RWPE2 (cell line): ENCODE measurements at regions not wholly inside any gene's neighbourhood (a gene's known extent, or its start where the extent isn't known, plus 50 kb on each side); places are given as distances from the start of the nearest gene placed in this dataset.

Experiments
- ATAC-seq: fragments of 200-7000 bp; cut with Tn5 transposase; 3 replicates; pipeline ENCODE4 v1.9.1; 2021; ENCODE audit warnings: low read depth
- DNase-seq: peaks from one replicate; pipeline ENCODE4 v3.0.0-alpha.2; 2020; ENCODE audit warnings: low spot score
- H3K27ac ChIP-seq: fragments of 450-650 bp; 2 replicates; pipeline ENCODE4 v1.5.1; 2017; ENCODE audit warnings: mild to moderate bottlenecking; ENCODE audit not compliant: poor library complexity, severe bottlenecking
- H3K27me3 ChIP-seq: fragments of 250-450 bp; sonication (Bioruptor Pico); 2 replicates; pipeline ENCODE4 v1.5.1; 2021; ENCODE audit warnings: mild to moderate bottlenecking, moderate library complexity; ENCODE audit not compliant: insufficient read depth, poor library complexity, severe bottlenecking
- H3K36me3 ChIP-seq: fragments of 250-450 bp; sonication (Bioruptor Pico); 2 replicates; pipeline ENCODE4 v1.5.1; 2020; ENCODE audit warnings: low read depth, mild to moderate bottlenecking, moderate library complexity
- H3K4me1 ChIP-seq: fragments of 250-450 bp; sonication (Bioruptor Pico); 2 replicates; pipeline ENCODE4 v1.5.1; 2021; ENCODE audit warnings: mild to moderate bottlenecking, moderate library complexity; ENCODE audit not compliant: insufficient read depth, poor library complexity, severe bottlenecking
- H3K4me3 ChIP-seq: fragments of 250-450 bp; sonication (Bioruptor Pico); 2 replicates; pipeline ENCODE4 v1.5.1; 2021; ENCODE audit warnings: mild to moderate bottlenecking, moderate library complexity; ENCODE audit not compliant: severe bottlenecking
- H3K9me3 ChIP-seq: fragments of 250-450 bp; sonication (Bioruptor Pico); 2 replicates; pipeline ENCODE4 v1.5.1; 2021; ENCODE audit warnings: mild to moderate bottlenecking, moderate library complexity; ENCODE audit not compliant: severe bottlenecking
- TF ChIP-seq, protein P1 (sequence below): fragments of 450-650 bp; IDR thresholded peaks from one replicate; pipeline ENCODE4 v1.5.1; 2017; ENCODE audit warnings: mild to moderate bottlenecking, moderate library complexity; ENCODE audit not compliant: poor library complexity, severe bottlenecking

GRCh38 chr13:65562305-65562704, 1667.8 kb downstream of the PCDH9 start:
- Histone ChIP-seq H3K4me3 (no peak overlapping the region), H3K36me3 (no peaks in the 10 kb centered on the region), H3K9me3 (no peaks in the 10 kb centered on the region), H3K27me3 (no peaks in the 10 kb centered on the region), H3K4me1 (no peaks in the 10 kb centered on the region), H3K27ac (no peak overlapping the region)
- DNase-seq: no peak
- TF ChIP-seq, protein P1, sequence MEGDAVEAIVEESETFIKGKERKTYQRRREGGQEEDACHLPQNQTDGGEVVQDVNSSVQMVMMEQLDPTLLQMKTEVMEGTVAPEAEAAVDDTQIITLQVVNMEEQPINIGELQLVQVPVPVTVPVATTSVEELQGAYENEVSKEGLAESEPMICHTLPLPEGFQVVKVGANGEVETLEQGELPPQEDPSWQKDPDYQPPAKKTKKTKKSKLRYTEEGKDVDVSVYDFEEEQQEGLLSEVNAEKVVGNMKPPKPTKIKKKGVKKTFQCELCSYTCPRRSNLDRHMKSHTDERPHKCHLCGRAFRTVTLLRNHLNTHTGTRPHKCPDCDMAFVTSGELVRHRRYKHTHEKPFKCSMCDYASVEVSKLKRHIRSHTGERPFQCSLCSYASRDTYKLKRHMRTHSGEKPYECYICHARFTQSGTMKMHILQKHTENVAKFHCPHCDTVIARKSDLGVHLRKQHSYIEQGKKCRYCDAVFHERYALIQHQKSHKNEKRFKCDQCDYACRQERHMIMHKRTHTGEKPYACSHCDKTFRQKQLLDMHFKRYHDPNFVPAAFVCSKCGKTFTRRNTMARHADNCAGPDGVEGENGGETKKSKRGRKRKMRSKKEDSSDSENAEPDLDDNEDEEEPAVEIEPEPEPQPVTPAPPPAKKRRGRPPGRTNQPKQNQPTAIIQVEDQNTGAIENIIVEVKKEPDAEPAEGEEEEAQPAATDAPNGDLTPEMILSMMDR: no peak
- ATAC-seq: no peak

- no peaks in the 10 kb centered on the region for H3K4me1 ChIP-seq
- H3K27ac ChIP-seq: no peak overlapping the region
- DNase-seq: no peak
- H3K4me3 ChIP-seq: no peak overlapping the region
- no peak for ATAC-seq
- TF ChIP-seq, protein P1: no peak
- H3K36me3 ChIP-seq: no peaks in the 10 kb centered on the region
- no peaks in the 10 kb centered on the region for H3K27me3 ChIP-seq
- H3K9me3 ChIP-seq: no peaks in the 10 kb centered on the region
These were observed 1669.2 kb downstream of the PCDH9 start for GRCh38 chr13:65560936-65561335.

DNA sequence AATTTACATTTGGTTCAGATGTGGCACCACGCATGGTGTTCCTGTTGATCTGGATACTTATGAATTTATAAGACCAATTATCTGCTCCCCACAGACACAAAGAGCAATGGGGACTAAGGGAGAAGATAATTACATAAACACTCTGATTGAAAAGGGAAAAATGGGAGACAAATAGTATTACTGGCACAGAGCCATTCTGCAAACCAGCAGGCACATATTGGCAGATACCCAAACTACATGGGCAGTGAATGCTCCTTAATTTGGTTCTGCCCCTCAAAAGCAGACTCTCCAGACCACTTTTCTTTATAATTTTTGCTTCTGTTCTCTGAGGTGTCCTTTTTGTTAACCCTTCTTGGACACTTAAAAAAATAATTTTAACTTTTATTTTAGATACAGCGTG, 1674.2 kb downstream of the PCDH9 start:
- no peaks in the 10 kb centered on the region for H3K9me3 ChIP-seq
- H3K4me1 ChIP-seq: no peaks in the 10 kb centered on the region
- no peaks in the 10 kb centered on the region for H3K36me3 ChIP-seq
- H3K4me3 ChIP-seq: no peak overlapping the region
- no peak overlapping the region for H3K27ac ChIP-seq
- no peak for DNase-seq
- ATAC-seq: no peak
- TF ChIP-seq, protein P1: no peak
- H3K27me3 ChIP-seq: no peaks in the 10 kb centered on the region

DNA sequence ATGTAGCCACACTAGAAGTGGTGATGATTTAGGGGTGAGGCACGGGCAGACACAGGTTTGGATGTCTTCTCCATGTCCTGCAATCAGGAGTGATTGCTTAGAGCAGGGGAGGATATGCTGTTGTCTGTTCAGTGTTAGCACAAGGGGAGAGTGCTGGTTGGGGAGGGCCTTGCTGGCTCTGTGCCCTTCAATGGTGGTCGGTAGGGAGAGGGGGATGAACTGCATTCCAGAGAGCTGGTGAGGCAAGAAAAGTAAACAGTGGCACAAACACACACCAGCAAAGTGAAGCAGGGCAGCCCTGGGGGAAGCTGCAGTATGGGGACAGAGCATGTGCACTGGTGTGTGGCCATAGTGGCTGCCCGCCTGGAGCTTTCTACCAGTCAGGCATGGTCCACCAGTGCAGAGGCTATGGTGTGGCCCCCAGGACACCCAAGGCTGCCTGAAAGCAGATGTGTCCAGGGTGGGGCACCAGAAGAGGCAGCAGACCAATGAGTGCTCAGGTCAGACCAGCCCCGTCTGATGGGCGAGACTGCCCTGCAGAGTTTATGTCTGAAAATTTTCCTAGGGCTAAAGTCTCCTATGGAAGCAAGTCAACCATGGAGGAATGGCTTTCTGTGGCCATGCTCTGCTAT, 1676.9 kb downstream of the PCDH9 start:
- Histone ChIP-seq H3K4me1 (no peaks in the 10 kb centered on the region), H3K9me3 (no peaks in the 10 kb centered on the region), H3K36me3 (no peaks in the 10 kb centered on the region), H3K27ac (no peak overlapping the region), H3K27me3 (no peaks in the 10 kb centered on the region), H3K4me3 (no peak overlapping the region)
- no peak for DNase-seq
- TF ChIP-seq, protein P1: no peak
- ATAC-seq: no peak

DNA sequence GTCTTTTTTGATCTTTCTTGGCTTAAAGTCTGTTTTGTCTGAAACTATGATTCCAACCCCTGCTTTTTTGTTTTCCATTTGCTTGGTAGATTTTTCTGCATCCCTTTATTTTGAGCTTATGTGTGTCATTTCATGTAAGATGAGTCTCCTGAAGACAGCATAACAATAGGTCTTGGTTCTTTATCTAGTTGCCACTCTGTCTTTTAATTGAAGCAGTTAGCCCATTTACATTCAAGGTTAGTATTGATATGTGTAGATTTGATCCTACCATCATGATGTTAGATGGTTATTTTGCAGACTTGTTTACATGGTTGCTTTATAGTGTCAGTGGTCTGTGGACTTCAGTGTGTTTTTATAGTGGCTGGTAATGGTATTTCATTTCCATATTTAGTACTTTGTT, 1678.9 kb downstream of the PCDH9 start:
- H3K36me3 ChIP-seq: no peaks in the 10 kb centered on the region
- no peak overlapping the region for H3K27ac ChIP-seq
- no peaks in the 10 kb centered on the region for H3K9me3 ChIP-seq
- DNase-seq (no peak), ATAC-seq (no peak)
- H3K27me3 ChIP-seq: no peaks in the 10 kb centered on the region
- H3K4me3 ChIP-seq: no peak overlapping the region
- H3K4me1 ChIP-seq: no peaks in the 10 kb centered on the region
- TF ChIP-seq, protein P1: no peak
